Colon (tissue), 2 donors: ENCODE measurements at regions not wholly inside any gene's neighbourhood (a gene's known extent, or its start where the extent isn't known, plus 50 kb on each side); places are given as distances from the start of the nearest gene placed in this dataset.

Source experiments
- FAIRE-seq: peaks from 2 replicates; lab custom pipeline; 2012; peaks lifted over from hg19 to GRCh38; lab: Jason Lieb, UNC
- donor health status: control.
- donor health status: control.

DNA sequence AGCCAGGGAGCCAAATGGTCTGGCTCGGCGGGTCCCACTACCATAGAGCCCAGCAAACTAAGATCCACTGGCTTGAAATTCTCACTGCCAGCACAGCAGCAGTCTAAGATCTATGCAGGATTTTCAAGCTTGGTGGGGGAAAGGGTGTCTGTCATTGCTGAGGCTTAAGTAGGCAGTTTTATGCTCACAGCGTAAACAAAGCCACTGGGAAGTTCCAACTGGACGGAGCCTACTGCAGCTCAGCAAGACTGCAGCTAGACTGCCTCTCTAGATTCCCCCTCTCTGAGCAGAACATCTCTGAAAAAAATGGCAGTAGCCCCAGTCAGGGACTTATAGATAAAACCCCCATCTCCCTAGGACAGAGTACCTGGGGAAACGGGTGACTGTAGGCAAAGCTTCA is 277.6 kb upstream of the PHF14 start:
- FAIRE-seq: no peak

DNA sequence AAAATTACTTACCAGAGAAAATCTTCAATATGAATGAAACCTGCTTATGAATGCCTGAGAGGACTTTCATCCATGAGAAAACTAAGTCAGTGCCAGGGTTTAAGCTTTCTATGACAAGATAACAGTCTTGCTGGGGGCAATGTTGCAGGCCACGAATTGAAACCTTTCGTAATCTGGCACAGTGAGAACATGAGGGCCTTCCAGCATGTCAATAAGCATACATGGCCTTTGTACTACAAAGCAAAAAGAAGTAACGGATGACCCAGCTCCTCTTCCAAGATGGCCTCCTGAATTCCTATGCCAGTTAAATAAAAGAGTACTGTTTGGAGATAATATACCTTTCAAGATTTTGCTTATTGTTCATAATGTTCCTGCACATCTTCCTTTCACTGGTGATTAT is 270.6 kb upstream of the PHF14 start:
- no peak for FAIRE-seq

DNA sequence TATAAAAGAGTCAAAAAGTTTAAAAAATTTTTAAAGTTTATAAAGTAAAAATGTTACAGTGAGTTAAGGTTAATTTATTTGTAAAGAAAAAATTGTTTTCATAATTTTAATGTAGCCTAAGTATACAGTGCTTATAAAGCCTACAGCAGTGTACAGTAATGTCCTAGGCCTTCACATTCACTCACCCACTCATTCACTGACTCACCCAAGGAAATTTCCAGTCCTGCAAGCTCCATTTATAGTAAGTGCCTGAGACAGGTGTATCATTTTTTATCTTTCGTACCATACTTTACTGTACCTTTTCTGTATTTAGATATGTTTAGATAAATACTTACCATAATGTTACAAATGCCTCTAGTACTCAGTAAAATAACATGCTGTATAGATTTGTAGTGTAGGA is 269.7 kb upstream of the PHF14 start:
- no peak for FAIRE-seq

DNA sequence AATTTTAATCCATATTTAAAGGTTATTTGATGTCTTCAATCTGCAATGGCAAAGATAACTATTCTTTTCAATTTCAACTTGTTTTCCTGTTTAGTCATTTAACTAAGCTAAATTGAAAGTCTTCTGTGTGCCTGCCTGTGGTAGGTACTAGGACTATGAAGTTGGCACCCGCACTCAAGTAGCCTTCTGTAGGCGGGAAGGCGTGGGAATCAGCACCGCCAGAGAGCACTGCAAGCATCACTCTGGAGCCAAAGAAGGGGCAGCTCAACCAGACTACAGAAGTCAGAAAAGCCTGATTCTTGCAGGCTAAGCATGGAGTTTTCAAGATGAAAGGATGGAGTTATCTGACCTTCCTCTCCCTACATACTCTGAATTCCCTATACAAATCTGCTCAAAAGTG is 269.0 kb upstream of the PHF14 start:
- no peak for FAIRE-seq

DNA sequence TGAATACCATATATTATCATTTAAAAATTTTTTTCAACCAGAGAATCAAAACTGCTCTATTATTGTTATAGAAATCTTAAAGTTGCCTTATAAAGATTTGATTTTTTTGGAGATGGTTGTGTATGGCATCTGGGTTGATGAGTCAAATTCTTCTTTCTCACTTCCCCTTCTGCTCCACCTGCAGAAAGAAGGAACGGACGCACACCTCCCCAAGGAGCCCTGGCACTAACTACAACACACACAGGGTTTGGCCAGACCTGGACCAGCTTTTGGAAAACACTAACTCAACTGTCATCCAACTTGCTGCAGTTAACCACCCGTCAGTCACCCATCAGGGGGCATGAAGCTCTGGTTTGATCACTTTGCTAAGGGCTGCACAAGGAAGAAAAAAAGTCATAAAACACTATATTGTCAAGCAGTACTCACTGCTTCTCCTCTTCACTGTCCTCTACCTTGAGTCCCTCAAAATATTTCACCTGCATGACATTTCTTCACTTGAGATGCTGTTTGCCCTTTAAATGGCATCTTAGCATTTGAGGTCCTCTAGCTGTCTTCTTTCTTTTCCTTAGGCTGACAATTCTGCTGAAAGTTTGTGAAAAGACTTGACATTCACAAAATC is 266.7 kb upstream of the PHF14 start:
- no peak for FAIRE-seq

DNA sequence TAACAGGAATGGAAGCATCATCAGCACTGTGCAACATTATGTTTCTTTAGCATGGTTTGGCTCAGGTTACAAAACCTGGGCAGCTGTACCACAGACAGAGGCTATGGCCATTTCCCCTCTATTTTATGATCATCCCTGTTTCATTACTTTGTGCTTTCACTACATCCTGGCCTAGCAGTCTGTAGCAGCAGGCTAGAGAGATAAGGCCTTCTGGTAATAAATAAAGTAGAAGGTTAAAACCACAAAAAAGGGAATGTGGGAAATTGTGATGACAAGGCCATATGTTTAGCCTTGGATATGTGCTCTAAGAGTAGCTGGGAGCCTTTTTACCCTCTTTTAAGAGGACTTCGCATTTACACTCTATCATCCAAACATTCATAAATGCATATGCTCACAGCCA is 266.2 kb upstream of the PHF14 start:
- FAIRE-seq: no peak

DNA sequence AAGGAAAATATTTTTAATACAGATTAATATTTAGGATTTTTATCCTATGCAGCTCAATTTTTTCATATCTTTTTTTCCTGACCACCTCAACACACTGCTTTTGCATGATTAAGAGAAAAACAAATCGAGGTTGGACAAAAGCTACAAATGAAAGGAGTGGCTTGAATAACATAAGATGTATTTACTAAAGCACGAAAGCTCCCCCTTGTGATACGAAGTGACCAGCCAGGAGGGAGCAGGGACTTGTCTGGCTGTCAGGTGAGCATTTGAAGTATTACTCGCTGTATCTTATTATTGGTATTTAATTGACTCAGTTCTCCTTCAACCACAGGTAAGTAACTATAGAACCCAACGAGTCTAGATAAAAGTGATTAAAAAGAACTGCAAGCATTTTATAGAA is 265.2 kb upstream of the PHF14 start:
- no peak for FAIRE-seq

DNA sequence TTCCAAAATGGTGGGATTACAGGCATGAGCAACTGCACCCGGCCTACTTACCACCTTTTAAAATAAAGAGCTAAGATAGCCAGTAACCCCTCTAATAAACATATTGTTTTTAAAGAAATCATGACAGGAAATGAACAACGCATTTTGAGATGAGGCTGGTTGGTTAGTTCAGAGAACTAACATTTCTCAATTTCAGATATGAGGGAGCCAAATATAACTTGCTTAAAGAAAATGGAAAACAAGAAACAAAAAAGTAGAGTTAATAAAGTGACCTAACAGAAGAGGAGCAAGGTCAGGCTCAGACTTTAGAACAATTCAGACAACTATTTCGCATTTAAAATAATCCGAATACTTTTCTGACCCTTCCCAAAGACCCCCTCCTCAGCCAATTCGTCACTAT is 254.9 kb upstream of the PHF14 start:
- FAIRE-seq: no peak

DNA sequence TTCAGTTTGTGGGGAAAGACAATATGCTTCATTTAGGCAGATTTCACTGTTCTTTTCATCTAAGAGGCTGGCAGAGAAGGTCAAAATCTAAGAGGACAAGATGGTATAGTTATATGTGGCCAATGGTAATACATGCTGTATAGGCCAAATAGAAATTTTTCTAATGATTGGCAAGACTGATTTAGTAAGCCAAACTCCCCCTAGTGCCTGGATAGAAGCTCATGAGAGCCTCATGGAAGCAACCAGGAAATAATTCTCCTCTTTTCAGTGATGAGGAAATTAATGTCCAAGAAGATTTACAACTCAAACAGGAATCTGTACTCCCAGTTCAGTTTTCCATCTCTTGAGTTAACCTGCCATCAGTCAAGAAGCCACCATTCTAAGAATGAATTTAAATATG is 253.6 kb upstream of the PHF14 start:
- FAIRE-seq: no peak

DNA sequence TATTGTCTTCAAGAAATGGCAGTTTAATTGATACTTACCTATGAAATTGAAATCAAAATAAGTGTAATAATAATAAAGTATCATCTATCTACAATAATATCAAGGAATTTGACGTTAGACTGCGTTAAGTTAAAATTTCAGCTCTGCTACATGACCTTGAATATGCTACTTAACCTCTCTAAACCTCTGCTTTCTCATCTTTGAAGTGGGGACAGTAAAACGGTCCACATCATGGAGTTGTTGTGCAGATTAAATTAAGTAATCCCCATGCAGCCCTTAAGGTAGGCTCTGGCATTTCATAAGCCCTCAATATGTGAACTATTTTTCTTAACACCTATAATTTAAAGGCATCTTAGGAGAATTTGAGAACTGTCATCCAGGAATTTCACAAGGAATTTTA is 252.4 kb upstream of the PHF14 start:
- no peak for FAIRE-seq

DNA sequence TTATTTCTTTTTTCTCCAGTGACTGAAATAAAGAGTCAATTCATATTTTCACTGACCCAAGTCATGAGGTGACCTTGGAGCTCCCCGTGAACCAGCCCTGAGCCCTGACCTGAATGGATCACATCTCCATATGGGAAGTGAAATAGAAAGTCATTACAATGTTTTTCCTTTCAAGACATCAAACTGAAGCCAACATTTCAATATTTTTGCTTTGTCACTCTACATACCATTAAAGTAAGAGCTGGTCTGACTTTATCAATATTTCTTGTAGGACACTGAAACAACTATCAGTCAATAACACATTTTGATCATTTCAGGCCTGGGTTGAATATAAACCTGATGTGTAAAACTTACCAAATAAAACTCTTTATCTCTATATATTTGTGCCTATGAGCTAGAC is 249.8 kb upstream of the PHF14 start:
- no peak for FAIRE-seq

DNA sequence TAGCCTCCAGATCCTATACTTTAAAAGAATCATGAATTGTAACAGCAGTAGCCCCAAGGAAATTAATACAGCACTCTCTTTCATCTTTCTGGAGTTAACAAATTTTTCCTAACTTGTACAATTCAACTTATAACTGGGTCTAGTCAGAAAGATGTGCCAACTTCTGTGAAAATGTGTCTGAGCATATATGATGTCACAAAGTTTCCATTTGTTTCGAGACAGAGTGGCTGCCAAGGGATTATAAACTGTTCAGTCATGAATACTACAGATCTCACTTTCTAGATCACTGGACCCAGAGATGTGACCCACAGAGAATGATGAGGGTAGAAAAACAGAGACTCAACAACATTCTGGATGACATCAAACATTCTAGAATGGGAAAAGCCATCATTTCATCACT is 249.2 kb upstream of the PHF14 start:
- FAIRE-seq: no peak

DNA sequence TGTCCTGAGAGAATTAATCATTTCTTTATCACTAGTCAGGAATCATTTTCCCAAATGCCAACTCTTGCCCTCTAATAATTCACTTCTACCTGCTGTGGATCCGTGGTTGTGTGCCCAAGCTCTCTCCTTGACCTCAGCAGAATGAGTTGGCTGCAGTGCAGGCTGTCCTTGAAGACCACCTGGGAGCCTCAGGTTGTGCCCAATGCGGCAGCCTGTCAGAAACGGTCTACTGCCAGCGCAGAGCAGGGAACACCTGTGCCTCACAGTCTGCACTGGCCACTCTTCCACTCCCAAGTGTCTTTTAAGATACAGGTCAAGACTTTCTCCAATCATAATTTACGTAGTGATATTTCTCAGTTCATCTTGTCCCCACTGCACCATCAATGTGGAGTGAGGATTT is 246.0 kb upstream of the PHF14 start:
- no peak for FAIRE-seq

DNA sequence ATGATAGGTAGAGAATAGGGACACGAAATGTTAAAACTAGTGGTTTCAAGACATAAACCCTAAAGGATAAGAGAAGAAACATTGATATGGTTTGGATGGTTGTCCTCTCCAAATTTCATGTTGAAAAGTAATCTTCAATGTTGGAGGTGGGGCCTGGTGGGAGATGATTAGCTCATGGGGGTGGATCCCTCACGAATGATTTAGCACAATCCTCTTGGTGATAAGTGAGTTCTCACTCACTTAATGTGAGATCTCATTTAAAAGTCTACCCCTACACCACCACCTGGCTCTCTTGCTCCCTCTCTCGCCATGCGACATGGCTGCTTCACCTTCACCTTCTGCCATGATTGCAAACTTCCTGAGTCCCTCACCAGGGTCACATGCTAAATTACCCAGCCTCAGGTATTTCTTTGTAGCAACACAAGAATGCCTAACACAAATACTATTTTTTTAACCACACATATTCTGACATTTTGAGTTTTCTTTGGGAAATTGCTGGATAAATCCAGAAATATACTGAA is 242.4 kb upstream of the PHF14 start:
- no peak for FAIRE-seq

DNA sequence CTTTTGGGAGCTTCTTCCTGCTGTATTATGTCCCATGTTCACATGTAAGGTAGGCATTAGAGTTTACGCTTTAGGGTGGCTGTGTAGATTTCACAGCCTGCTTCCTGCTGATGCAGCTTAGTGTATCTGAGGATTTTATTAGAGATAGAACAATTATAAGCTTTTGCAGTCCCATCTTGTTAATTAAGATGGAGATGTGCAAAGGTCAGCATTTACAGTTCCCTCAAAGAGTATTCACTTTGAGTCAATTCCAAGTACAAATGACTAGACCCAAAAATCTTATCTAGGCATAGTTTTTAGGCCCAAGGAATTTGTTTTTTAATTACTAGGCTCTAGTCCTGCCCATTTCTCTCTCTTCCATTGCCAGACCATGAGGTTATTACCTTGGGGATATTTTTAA is 239.9 kb upstream of the PHF14 start:
- no peak for FAIRE-seq

DNA sequence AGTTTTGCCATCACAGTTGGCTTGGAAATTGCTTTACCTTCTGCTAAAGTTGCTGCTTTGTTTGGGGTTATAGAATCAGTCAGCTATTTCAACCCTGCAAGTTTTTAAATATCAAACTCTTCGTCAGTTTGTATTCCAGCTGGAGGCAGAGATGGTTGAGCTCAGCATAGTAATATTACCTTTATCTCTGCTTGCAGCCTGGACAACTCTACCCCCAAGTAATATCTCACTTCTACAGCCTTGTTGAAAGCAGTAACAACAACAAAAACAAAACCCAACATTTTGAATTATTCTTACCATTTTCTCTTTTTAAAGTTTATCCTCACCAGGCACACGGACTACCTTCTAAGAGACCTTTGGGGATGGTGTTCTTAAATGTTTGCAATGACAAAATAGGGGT is 239.1 kb upstream of the PHF14 start:
- FAIRE-seq: no peak

DNA sequence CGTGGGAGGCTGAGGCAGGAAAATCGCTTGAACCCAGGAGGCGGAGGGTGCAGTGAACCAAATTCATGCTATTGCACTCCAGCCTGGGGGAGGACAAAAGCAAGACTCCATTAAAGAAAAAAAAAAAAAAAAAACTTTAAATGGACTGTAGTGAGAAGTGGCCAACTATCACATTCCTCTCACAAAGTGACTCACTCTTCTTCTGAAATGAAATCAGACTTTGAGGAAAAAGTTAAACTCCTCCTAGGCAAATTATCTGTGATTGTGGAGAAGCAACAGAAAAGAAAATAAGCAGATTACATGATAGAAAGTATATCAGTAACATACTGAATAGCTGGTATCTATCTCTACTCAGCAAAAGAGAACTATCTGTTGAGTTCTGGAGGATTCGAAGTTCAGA is 234.3 kb upstream of the PHF14 start:
- FAIRE-seq: no peak

DNA sequence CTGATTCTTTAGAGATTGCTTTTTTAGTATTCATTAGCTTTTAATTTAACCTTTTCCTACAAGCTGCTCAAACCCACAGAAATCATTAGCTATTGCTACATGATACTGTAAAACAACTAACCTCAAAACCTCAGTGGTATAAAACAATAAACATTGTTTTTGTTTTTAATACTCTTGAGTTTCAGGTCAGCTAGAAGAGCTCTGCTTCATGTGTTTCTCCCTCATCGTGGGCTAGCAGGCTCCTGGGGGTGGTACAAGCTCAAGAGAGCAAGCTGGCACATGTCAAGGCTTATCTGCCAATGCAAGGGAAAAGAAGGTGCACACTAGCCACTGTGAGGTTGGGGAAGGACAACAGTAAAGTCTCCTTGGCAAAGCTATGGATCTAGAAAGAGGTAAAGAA is 232.9 kb upstream of the PHF14 start:
- FAIRE-seq: no peak

DNA sequence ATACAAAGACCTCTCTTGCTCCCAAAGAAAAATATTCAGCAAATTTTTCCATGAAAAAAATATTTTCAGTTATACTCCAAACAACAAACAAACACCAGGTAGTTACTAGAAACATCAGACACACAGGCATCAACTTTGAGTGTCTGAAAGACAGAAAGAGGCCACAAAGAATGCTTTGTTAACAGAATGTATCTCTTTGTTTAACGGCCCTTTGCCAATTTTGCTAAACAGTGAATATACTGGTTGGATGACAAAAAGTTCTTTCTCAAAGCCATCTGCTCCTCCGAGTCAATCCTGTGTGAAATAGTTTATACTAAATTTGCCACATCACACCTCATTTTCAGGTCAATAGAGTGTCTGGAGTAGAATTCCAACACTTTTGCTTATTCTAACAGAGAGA is 216.7 kb upstream of the PHF14 start:
- no peak for FAIRE-seq

DNA sequence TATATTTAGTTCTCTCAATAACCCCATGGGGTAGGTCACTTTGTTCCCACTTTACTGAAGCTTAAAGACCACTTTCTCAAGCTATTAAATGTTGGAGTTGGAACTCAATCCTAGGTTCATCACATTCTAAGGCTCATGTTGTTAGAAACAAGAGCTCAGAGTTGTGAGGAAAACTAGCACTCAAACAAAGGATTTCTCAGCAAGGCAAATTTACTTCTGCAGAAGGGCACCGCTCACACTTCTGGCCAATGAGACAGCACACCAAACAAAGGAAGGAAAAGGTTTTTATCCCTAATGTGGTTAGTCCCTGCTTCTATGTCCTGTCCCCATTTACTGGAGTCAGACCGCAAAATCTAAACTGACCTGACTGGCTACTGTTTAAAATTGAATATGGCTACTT is 214.6 kb upstream of the PHF14 start:
- FAIRE-seq: no peak

DNA sequence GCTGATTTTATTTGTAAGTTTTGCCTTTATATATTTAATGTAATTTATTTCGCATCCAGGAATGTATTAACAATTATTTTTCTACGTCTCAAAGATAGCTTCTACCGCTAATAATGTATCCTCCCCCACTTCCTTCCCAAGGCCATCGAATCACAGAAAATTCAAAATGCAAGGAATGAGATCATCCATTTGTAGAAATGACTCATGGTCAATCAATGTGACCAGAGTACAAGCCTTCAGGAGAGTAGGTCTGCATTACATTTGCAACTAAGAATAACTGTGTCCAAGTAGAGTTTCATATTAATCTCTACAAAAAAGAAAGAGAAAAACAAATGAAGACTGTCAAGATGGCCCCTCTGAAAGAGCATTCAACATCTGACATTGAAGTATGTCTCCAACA is 205.9 kb upstream of the PHF14 start:
- FAIRE-seq: no peak

DNA sequence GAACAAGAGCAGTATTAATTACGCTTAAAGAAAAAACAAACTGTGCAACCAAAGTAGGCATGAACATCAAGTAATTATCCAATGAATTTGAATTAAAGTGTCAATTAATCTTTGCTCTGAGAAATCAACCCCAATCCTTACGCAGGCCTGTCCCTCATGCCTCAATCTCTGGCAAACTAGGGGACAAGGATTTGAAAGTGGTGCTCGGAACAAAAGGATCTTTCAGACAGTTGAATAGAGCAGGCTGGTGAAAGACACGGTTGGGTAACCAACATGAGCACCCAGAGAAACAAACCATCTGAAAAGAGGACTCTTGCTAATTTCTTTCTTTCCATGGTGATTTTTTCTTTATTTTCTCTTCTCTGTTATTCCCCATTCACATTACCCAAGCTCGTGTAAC is 203.5 kb upstream of the PHF14 start:
- no peak for FAIRE-seq

DNA sequence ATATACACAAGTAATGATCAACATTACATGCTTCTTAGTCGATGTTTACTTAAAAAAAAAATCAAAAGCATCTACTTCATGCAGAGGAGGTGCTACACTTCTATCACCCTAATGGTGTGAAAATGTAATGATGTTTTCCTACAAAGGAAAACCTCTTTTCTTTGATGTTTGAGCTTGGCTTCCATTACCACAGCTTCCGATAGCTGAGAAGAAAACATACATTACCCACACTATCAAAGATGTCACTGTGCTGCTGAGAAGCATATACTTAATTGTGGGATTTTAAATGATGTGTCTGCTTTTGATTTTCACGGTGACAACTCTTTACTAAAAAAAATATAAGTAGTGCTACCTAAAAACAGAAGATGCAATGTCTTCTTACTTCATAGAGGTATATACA is 200.2 kb upstream of the PHF14 start:
- FAIRE-seq: no peak

DNA sequence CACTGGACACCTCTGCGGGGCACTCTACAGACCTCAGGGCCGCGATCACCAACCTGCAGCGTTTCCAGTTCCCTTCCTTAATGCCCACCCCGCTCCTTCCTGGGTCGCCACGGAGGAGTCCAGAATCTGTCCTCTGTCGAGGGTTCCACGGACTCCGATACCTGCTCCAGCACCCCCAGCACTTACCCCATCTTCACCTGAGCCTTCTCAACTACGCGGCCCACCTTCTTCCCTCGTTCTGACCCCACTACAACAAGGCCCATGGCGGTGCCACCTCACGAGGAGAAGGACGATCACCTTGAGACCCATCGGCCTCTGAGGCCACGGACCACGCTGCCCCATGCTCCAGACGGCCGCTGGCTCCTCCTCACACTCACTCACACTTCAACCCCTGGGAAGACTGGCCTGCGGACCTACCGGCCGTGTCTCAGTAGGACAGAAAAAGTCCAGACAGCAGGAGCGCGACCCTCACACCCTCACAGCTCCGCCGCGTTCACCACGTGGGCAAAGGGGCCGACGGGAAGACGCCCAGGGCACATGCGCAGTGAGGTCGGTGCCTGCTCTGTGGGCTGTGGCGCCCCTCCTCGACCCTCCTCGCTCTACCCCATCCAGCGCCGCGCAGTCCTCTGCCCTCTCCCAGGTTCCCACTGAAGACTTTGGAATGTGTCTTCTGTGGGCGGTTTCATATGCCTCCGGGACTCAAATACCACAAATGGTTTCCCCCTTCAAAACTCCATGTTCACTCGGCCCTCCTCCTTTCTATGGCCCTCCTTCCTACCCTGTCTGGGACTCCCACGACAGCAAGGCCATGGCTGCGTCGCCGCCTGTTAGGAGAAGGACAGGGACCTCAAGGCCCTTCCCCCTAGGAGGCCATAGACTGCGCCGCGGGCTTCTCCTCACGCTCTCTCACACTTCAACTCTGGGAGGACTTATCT is 193.9 kb upstream of the PHF14 start:
- no peak for FAIRE-seq
